HG03520 (cell line): ENCODE measurements at regions not wholly inside any gene's neighbourhood (a gene's known extent, or its start where the extent isn't known, plus 50 kb on each side); places are given as distances from the start of the nearest gene placed in this dataset.

Experiments
- ATAC-seq: cut with Tn5 transposase; IDR thresholded peaks from one replicate; pipeline ENCODE4 v1.9.1; 2021; ENCODE audit warnings: mild to moderate bottlenecking, moderate library complexity; ENCODE audit not compliant: unreplicated experiment

GRCh38 chr15:46178138-46178537, 543.3 kb downstream of the SQOR start:
- no peak for ATAC-seq

- no peak for ATAC-seq
These were observed 572.5 kb downstream of the SQOR start for GRCh38 chr15:46207341-46207740.

GRCh38 chr15:46213551-46213950, 578.7 kb downstream of the SQOR start:
- no peak for ATAC-seq

DNA sequence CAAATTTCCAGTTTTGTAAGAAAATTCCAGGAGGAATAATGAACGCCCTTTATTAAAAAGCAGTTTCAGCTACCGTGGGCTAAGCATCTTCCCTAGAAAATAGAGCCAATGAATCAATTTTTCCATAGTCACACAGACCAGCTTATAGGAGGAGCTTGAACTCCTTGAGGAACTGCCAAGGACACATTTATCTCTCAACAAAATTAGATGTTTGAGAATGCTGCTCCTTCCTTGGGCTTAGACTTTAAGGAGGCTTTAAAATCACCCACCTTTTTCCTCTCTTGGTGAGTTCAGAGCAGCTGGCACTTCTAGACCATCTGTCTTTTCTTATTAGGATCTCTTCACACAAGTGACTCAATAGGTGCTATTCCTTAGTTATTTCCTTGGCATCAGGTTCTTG, 588.0 kb downstream of the SQOR start:
- no peak for ATAC-seq

DNA sequence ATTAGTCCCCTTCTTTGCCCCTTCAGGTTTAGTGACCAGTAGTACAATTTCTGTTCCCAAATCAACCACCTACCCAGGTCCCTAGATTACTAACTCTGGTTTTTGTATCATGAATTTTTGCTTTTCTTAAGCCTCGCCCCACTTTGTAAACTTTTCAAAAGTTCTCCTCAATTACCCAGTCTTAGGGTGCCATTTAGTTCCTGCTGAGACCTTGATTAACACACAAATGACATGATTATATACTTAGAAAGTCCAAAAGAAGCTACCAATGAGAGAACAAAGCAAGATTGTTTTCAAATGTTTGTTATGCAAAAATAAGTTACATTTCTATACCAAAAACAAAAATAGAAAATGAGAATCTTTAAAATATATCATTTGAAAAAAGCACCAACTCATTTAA, 594.4 kb downstream of the SQOR start:
- no peak for ATAC-seq

DNA sequence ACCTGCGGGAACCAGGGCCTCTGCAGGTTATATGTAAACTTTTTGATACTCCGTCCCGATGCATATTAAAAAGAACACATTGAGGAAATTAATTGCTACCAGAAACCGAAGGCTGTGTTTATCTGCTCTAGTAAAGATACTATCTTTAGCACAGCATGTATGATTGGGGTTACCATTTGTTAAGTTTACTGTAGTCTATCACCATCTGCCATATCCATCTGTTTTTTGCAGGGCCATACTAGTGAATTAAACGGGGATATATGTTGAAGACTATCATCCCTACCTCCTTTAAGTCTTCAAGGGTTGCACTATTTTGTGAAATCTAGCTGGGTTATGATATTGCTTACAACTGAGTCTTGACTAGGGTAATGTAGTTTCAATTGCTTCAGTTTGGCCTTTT, 597.0 kb downstream of the SQOR start:
- ATAC-seq, result no peak

GRCh38 chr15:46232471-46232870, 597.6 kb downstream of the SQOR start:
- ATAC-seq, result no peak

DNA sequence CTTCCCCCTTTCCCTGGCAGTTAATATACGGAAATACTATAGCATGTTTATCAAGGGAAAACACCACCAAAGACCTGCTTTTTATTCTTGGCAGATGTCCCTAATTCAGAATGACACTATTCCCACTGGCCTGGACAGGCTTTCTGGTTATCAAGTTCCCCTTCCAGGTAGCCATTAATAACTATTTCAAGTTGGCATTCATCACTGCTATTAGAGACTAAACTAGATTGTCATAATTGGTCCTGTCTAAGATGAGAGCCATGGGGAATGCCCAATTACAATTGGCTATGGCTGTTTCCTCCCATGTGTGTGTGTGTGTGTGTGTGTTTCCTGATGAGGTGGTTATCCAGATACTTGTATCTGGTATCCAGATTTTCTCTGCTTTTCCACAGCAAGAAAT, 608.1 kb downstream of the SQOR start:
- no peak for ATAC-seq

DNA sequence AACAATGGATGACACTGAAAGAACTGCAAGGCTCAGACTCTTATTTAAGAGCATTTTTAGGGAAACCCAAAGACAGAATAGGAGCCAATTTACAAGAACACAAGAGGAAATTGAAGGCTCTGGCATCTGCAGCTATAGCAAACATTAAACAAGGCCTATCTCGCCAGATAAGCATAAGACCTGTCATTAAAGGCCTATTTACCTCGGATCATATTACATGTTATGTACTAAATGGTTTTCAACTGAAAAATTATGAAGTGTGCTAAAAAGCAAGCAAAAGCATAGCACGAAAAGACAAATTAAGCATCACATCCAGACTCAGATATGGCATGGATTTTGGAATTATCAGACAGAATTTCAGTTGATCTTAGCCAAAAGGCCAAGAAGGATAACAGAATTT, 617.1 kb downstream of the SQOR start:
- ATAC-seq, result no peak

- ATAC-seq, result no peak
These were observed 623.2 kb downstream of the SQOR start for GRCh38 chr15:46258056-46258455.

GRCh38 chr15:46260937-46261336, 626.1 kb downstream of the SQOR start:
- ATAC-seq, result no peak

GRCh38 chr15:46265664-46266347, 631.0 kb downstream of the SQOR start:
- ATAC-seq, result no peak

DNA sequence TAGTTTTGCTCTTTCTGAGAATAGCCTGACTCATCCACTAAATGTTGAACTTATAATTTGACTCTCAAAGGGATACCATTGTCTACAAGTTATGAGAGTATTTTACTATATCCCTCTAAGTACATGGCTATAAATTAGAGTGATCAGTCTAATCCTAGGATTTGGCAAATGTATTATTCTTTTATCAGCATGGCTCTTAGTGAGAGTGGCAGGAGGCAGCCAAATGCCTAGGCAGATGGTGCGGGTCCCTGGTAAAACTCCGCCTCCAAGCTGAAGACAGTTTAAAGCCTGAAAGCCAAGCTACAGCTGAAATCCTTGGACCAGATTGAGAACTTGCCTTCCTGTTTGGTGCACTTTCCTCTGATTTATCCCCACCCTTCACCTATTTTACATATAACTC, 631.8 kb downstream of the SQOR start:
- no peak for ATAC-seq

DNA sequence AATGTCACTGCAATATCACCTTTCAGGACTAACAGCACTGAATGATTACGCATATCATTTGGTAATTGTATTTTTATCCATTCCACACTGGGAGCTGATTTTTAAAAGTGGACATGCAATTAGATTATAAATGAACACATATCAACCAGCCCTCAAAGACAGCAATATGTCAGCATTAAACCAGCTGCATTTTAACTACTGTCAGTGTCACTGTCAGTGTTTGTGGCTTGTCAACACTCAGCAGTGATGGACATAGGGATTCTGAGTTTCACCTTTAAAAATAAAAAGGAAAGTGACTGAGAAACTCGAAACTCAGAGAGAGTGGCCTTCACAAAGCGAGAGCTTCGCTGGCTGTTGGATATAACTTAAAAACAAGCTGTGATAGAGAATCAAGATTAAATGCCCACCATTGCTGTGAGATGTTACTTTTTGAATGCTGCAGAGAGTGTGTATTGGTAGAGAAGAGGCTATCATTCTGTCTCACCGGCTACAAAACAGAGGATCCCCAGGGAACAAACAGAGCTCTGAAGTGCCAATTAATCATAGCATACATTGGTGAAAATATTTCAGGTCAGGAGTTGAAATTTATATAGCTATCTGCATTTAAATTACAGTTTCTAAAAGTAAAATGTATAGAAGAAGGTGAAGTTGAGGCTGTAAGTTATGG, 635.8 kb downstream of the SQOR start:
- no peak for ATAC-seq

GRCh38 chr15:46275701-46276100, 640.9 kb downstream of the SQOR start:
- no peak for ATAC-seq

DNA sequence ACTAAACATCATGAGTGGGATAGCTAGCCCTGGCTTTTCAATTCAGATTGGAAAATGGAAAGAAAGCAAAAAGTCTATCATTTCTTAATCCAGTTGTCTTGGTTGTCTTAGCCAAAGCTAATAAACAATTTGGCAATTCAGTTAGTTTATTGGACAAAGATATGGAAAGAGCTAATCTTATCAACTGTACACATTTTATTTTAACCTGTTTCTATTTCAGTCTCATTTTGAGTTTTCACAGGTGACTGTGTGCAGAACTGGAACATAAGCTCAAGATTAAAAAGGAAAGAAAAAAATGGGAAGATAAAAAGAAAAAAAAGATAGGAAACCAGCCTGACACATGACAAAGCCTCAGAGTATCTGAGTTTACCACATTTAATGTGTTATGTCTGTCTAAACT, 642.6 kb downstream of the SQOR start:
- ATAC-seq, result no peak

GRCh38 chr15:46278062-46278461, 643.2 kb downstream of the SQOR start:
- no peak for ATAC-seq

DNA sequence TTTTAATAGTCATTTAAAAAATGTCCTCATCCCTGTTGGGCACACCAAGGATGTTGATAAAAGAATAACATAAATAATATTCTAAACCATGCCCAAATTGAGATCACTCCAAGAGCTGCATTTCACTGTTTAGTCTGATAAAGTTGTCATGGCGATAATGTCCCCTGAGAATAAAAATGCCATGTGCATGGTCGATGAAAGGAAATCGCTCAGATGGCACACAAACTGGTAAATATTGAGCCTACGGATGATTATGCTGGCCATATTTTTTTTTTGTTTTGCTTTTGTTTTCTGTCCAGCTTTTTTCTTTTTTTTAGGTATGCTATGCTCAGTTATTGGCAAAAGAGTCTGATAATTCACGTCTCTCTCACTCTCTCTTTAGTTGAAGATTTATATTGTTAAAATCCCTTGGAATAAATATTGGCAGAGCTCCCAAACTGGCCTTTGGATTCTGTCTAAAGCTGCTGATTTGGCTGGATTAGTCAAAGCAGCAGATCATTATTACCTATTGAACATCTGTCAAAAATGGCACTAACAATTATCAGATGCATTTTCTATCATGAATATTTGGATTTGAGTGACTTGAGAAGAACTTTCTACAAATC, 643.8 kb downstream of the SQOR start:
- no peak for ATAC-seq

DNA sequence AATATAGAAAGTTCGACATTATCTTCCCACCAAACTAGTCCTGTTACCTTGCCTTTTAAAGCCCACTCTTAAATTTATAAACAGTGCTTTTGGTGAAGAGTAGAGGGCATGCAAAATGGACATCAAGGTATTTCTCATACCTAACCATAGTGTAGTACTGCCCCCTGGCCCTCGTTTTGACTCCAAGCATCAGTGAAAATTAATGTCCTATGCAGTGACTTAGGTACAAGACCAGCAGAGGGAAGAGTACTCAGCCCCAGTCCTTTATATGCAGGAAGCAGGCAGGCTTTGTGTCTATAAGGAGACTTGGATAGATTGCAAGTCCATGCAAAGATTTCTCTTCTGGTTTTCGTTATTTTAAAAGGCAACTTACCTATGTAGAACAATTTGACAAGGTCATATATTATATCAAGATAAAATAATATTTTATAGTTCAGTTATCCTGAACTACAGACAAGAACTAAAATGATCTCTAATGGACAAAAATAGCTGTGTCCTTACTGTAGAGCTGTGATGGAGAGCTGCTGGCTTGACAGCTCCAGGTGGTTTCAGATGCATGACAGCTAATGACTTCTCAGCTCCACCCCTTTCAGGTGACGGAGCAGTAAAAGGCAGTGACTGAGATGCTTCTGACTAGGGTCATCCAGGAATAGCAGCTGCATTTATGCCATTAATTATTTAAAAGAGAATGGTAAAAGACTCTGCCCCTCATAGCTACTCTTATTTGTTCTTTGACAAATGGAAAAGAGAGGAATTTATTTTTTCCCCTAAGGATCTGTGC, 646.1 kb downstream of the SQOR start:
- no peak for ATAC-seq

- no peak for ATAC-seq
These were observed 658.7 kb downstream of the SQOR start for GRCh38 chr15:46293550-46293949.

DNA sequence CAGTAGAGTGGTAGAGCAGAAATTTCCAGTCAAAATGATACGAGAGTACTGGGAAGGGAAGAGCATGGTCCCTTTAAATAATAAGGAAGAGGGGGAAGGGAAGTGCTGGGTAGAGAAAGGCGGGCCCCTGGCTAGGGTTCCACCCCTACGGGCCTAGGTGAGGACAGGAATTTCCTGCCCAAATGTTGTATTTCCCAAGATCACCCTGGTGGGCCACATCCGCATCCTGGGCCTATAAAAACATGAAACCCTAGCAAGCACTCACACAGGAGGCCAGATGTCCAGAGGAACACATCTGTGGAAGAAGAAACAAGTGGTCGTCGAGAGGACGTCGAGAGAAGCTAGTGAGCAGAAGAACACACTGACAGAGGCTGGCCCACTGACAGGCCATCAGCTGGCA, 661.2 kb downstream of the SQOR start:
- no peak for ATAC-seq

- ATAC-seq, result no peak
These were observed 662.0 kb downstream of the SQOR start for GRCh38 chr15:46296797-46297196.
